HG02870 (cell line): ENCODE measurements at regions not wholly inside any gene's neighbourhood (a gene's known extent, or its start where the extent isn't known, plus 50 kb on each side); places are given as distances from the start of the nearest gene placed in this dataset.

Source experiments
- ATAC-seq: cut with Tn5 transposase; IDR thresholded peaks from one replicate; pipeline ENCODE4 v1.9.1; 2021; ENCODE audit warnings: mild to moderate bottlenecking, moderate library complexity; ENCODE audit not compliant: unreplicated experiment

DNA sequence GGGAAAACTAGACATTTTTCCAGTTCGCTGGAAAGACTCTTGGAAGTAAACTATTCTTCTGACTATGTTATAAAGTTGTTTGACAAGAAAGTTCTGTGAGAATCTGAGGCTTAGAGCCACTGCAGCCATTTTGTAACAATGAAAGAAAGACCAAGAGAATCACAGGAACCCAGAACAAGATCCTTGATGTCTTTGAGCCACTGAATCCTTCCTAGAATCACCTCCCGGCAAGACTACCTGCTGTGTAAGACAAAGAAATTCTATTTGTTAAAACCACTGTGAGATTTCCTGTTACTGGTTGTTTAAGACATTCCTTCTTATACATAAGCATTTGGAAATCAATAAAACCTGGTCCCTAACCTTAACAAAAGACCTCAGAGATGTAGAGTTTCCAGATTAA, 175.7 kb upstream of the RASGEF1B start:
- no peak for ATAC-seq

- ATAC-seq: no peak
Observed at GRCh38 chr4:81642543-81642942, 170.8 kb upstream of the RASGEF1B start.

- ATAC-seq: no peak
Observed at GRCh38 chr4:81639248-81639647, 167.5 kb upstream of the RASGEF1B start.

DNA sequence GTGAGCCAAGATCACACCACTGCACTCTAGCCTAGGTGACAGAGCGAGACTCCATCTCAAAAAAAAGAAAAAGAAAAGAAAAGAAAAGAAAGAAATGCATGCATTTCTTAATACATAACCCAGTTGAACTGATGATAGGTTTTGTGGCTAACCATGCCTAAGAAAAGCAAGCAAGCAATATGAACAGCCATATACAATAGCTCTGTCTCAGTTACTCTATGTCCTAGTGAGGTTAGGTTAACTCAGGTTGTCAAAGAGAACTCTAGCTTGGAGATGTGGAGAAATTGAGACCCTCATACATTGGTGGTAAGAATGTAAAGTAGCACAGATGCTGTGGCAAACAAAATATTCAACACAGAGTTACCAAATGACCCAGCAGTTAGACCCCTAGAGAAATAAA, 167.0 kb upstream of the RASGEF1B start:
- ATAC-seq: no peak

GRCh38 chr4:81635739-81636138, 164.0 kb upstream of the RASGEF1B start:
- ATAC-seq: peak; percentile 91

DNA sequence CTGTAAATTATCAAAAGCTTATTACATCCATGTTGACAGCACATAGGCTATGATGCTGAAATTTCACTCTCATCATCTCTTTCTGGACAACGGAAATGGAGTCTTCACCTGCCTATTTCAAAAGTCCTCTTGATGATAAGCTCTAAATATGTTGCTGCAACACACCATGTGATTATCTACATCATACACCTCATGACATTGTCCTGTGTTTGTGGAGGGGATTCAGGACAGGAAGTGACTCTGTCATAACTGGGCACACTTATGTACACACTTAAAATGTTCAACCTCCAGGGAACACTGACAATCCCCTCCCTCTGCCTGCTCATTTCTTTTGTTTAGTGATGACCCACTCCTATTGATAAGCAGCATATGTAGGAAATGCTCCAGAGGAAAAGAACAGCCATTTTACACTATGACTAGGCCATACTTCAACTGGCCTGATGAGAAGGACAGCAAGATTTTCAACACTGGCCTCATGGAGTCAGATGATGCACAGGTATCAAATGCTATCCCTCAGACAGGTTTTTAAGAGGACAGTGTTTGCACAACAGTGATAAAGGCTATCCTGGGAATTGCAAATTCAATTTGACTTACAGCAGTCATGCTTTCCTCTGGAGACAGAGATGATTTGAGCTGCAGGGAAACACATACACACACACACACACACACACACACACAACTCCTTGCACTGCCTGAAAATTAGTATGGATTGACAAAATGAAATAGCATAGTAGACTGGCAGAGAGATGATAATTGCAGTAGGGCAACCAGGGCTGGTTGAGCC, 163.3 kb upstream of the RASGEF1B start:
- ATAC-seq: no peak

DNA sequence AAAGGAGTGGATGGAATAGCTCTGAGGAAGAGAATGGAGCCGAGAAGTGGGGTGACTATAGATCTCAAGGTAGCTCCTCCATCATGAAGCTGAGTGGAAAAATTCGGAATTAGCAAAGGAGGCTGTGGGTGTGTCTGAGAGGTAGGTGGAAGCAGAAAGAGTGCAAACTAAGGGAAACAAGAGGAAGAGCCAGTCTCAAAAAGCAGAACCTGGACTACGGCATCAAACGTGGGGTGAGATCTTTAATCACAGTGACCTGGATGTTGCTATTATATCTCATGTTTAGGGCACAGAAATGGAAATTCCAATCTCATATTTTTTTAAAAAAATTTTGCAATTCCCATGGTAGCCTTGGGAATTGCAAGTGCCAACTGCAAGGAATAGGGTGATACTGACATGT, 162.5 kb upstream of the RASGEF1B start:
- ATAC-seq: no peak

- ATAC-seq: no peak
Observed at GRCh38 chr4:81632581-81633299, 161.0 kb upstream of the RASGEF1B start.

GRCh38 chr4:81631958-81632441, 160.3 kb upstream of the RASGEF1B start:
- ATAC-seq: no peak

- ATAC-seq: no peak
Observed at GRCh38 chr4:81629366-81629765, 157.7 kb upstream of the RASGEF1B start.

- ATAC-seq: no peak
Observed at GRCh38 chr4:81628489-81628888, 156.8 kb upstream of the RASGEF1B start.

GRCh38 chr4:81627590-81627989, 155.9 kb upstream of the RASGEF1B start:
- no peak for ATAC-seq

DNA sequence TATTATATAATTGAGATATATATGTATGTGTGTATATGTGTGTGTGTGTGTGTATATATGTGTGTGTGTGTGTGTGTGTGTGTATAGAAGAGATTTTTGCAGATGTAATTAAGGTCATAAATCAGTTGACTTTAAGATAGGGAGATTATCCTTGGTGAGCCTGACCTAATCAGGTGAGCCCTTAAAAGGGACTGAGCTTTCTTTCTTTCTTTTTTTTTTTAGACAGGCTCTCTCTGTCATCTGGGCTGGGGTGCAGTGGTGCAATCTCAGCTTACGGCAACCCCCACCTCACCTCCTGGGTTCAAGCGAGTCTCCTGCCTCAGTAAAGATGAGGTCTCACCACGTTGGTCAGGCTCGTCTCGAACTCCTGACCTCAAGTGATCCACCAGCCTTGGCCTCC, 155.1 kb upstream of the RASGEF1B start:
- no peak for ATAC-seq

- no peak for ATAC-seq
Observed at GRCh38 chr4:81625422-81626417, 154.0 kb upstream of the RASGEF1B start.

DNA sequence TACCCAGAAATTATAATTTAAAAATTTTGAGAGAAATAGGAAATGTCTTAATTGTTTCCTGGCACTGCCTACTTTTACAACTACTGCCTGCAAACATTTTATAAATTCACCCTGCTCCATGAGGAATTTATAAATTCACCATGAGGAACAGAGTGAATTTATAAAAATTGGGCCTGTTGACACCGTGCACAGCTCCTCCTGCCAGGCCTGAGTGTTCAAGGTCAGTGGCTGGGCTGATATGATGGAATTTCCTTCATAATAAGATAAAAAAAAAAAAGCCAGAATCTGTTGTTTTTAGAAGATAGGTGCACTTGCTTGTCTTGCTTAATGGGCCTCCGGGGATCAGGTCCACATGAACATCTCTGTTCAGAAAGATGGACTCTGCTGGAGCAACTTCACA, 151.7 kb upstream of the RASGEF1B start:
- ATAC-seq: no peak

GRCh38 chr4:81622474-81623184, 150.9 kb upstream of the RASGEF1B start:
- no peak for ATAC-seq

DNA sequence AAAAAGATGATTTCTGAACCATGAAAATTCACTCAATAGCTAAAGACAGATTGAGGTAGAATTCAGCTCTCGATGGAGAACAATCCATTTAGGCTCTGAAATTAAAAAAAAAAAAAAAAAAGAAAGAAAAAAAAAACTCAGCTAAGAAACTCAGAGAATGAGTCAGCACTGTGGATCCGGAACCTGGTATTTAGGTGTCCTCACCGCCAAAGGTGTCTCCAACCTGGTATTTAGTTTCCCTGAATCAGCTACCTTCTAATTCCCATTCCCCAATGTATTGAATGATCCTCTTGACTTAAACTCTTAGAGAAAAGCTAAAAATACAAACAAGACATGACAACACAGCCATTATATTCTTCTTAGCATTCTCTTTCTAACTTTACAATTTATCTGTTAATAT, 150.3 kb upstream of the RASGEF1B start:
- ATAC-seq: no peak

GRCh38 chr4:81621490-81621889, 149.8 kb upstream of the RASGEF1B start:
- no peak for ATAC-seq

DNA sequence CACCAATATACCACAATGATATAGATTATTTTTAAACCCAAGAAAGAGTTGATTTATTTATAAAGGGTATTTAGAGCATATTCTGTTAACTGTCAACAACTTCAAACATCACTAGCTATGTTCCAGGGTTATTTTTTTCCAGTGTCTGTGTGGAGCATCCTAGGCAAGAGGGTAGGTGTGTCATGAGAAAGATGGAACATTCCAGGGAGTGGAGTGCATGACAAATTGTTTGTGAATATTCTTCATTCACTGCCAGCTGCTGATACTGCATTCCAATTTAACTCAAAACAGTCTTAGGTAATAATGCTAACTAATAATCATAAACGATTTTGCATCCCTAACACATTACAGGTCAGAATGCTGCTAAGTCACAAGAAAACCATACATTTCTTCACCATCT, 148.7 kb upstream of the RASGEF1B start:
- ATAC-seq: no peak

DNA sequence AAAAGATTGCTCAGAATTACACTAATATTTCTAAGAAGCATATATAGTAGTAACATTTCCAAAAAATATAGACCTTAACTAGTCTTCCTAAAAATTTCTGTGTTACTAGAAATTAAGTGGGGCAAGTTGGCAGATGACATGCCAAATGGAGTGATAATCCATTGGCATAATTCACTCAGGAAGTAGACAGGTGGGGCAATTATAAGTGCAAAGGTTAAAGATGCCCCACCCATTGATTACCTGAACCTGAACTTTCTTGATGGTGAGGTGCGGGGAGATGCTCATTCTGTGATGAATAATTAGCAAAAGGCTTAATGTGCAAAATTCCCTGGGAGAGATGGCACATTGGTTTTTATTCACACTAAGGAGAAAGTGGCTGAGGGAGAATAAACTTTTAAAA, 145.8 kb upstream of the RASGEF1B start:
- ATAC-seq: no peak
